VCaP (cell line): ENCODE measurements at regions not wholly inside any gene's neighbourhood (a gene's known extent, or its start where the extent isn't known, plus 50 kb on each side); places are given as distances from the start of the nearest gene placed in this dataset.

Source experiments
- H3K27ac ChIP-seq: fragments of 450-650 bp; 2 replicates; pipeline ENCODE4 v1.5.1; 2017
- TF ChIP-seq, protein P1 (sequence below): fragments of 450-650 bp; conservative IDR thresholded peaks from 2 replicates; pipeline ENCODE4 v1.5.1; 2017; ENCODE audit warnings: mild to moderate bottlenecking, moderate library complexity

- H3K27ac ChIP-seq, result no peak overlapping the region
- TF ChIP-seq, protein P1, sequence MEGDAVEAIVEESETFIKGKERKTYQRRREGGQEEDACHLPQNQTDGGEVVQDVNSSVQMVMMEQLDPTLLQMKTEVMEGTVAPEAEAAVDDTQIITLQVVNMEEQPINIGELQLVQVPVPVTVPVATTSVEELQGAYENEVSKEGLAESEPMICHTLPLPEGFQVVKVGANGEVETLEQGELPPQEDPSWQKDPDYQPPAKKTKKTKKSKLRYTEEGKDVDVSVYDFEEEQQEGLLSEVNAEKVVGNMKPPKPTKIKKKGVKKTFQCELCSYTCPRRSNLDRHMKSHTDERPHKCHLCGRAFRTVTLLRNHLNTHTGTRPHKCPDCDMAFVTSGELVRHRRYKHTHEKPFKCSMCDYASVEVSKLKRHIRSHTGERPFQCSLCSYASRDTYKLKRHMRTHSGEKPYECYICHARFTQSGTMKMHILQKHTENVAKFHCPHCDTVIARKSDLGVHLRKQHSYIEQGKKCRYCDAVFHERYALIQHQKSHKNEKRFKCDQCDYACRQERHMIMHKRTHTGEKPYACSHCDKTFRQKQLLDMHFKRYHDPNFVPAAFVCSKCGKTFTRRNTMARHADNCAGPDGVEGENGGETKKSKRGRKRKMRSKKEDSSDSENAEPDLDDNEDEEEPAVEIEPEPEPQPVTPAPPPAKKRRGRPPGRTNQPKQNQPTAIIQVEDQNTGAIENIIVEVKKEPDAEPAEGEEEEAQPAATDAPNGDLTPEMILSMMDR, result no peak
Measured at GRCh38 chr1:95427525-95427924, 193.5 kb downstream of the RWDD3 start.

DNA sequence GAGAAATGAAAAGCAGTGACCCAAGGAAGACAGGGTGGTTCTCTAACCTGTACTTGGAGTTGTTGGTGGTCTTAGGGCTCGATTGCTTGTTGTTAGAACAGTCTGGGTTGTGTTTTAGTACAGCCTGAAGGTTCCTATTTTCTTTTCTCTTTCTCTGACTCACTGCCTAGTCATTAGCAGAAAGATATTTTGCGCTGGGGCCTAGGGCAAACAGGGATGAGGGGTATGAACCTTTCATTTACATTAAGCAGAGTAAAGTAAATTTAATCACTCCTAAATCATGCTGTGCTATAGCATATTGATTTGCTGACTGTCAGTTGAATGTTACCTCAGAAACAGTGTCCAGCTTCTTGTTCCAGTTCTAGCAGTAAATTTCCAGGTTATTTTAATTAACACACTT lies 197.2 kb downstream of the RWDD3 start:
- TF ChIP-seq, protein P1, result no peak
- no peak overlapping the region for H3K27ac ChIP-seq

GRCh38 chr1:95435611-95436010 lies 201.6 kb downstream of the RWDD3 start:
- TF ChIP-seq, protein P1, result no peak
- no peak overlapping the region for H3K27ac ChIP-seq

DNA sequence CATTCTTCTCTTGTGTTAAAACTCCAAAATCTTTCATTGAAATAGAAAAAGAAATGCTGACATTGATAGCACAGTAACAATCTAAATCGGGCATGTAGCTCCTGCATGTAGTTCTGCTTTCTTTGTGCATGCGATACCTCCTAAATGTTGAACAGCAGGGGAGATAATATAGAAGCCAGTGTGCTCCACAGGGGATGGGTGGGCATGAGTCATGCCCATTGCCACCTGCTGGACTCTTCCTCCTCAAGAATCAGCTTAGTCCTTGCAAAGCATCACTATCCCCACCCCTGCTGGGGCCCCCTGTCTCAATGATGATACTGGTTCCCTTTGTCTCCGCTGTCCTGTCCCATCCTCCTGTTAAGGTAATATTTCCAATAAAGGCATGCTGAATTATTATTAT lies 203.0 kb downstream of the RWDD3 start:
- TF ChIP-seq, protein P1, result no peak
- no peak overlapping the region for H3K27ac ChIP-seq

DNA sequence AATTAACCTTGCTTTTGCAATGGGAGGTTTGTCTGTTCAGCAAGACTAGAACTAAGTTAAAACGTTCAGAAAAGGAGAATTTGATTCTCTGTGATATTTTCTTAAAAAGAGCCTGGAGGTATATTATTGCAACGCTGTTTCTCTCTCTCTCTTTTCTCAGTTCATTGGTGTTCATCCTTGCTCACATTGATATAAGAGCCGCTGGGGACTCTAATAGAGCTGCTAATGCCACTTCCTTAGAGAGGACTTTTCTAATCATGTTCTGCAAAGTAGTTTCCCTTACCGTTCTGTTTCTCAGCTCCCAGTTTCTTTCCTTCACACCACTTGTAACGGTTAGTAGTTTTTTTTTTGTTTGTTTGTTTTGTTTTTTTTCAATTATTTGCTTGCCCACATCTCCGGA lies 203.8 kb downstream of the RWDD3 start:
- H3K27ac ChIP-seq, result no peak overlapping the region
- TF ChIP-seq, protein P1, result no peak

DNA sequence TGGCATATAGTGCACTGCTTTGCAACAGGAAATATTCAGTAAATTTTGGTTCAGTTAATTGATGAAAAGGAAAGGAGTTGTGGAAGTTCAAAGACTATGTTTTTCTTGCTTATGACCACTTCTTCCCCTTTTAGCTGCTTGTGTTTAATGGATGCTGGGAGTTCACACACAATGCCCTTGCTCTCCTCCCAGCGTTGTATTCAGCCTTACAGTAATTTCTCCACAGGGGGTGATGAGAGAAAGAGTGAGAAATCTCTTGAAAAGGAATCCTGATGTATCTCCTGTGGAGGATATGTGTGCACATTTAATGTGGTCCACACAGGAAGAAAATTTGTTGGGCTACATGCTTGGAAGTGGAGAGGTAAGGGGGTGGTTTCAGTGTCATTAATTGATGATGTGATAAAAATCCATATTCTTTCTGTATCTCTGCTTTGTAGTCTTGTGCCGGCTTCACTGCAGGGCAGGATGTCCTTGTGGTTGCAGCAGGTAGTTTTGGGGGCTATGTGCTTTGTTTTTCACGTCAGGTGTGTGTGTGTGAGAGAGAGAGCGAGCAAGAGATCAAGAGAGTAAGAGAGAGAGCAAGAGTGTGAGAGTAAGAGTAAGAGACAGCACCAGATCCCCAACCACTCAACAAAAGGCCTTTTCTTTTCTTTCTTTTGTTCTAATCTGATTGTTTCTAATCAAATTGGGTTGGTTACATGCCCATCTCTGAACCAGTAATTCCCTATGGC lies 204.4 kb downstream of the RWDD3 start:
- no peak overlapping the region for H3K27ac ChIP-seq

DNA sequence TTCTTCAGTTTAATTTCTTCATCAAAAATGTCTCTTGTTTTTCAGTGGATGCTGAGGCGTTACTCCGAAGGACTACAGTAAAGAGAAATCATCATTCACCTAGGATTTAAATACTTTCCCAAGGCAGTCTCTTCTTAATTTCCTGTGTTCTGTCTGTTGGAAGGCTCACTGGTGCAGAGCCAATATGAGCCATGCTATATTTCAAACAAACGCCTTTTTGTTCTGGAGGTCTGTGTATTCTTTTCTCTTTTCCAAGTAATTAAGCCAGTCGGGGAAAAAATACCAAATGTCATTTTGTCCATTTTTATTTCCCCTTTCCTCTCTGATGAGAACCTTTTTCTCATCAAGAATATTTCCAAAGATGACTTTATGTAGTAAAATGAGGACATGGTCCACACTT lies 206.5 kb downstream of the RWDD3 start:
- TF ChIP-seq, protein P1, result no peak
- H3K27ac ChIP-seq, result no peak overlapping the region

More for the DNA sequence above, 204.4 kb downstream of the RWDD3 start:
- TF ChIP-seq, protein P1, result no peak
